Ovary (tissue), 7 donors: ENCODE measurements at regions not wholly inside any gene's neighbourhood (a gene's known extent, or its start where the extent isn't known, plus 50 kb on each side); places are given as distances from the start of the nearest gene placed in this dataset.

Source experiments
- DNase-seq, 5 donors: peaks; one replicate each; pipeline ENCODE4 v3.0.0-alpha.2; 2019 to 2020
- H3K27ac ChIP-seq, 2 donors: fragments of 200-600 bp; one replicate each; pipeline versions ENCODE4 v1.5.1 to v1.8.0; 2019 to 2022
- H3K27me3 ChIP-seq: fragments of 200-600 bp; one replicate; pipeline ENCODE4 v1.8.0; 2022
- H3K36me3 ChIP-seq: fragments of 200-600 bp; sonication (generic); one replicate; pipeline ENCODE4 v1.5.1; 2019
- H3K4me1 ChIP-seq: one replicate; pipeline ENCODE4 v1.8.1; 2013; ENCODE audit warnings: mild to moderate bottlenecking, moderate library complexity; ENCODE audit not compliant: insufficient read depth
- H3K4me3 ChIP-seq: fragments of 200-600 bp; sonication (generic); one replicate; pipeline ENCODE4 v1.5.1; 2017
- H3K9me3 ChIP-seq, 2 donors: fragments of 200-600 bp in 1 of 2; sonication (generic) in 1 of 2; one replicate each; pipeline versions ENCODE4 v1.5.1 to v1.8.1; 2013 to 2019; ENCODE audit warnings: mild to moderate bottlenecking in 1 of 2, moderate library complexity in 1 of 2
- EP300 ChIP-seq: sonication (generic); formaldehyde crosslinking; IDR thresholded peaks from one replicate; pipeline ENCODE4 v1.6.1; 2017; ENCODE audit warnings: antibody characterized with exemption
- POLR2A ChIP-seq: fragments of 450-650 bp; IDR thresholded peaks from one replicate; pipeline ENCODE4 v1.6.1; 2017; ENCODE audit warnings: antibody characterized with exemption, mild to moderate bottlenecking, moderate library complexity
- WGBS, 3 donors: extraction: QIAGEN DNeasy Blood & Tissue Kit in 1 of 3; methylation state at CpG; one replicate each; pipeline versions ENCODE4 v1.1.5 to v1.1.7; 2013 to 2017; 5-methylcytosine and 5-hydroxymethylcytosine counted together
- intact Hi-C, 4 donors: fragments of 100-400 bp; cut with DNase I; formaldehyde crosslinking; loops; one replicate each; pipeline versions ENCODE4 v1.11.0 to v1.15.1; 2022 to 2023
- TF ChIP-seq, protein P1 (sequence below), 3 donors: fragments of 450-650 bp in 2 of 3; fragments of 200-600 bp in 1 of 3; IDR thresholded peaks; one replicate each; pipeline versions ENCODE4 v1.5.1 to v1.8.0; 2016 to 2022; ENCODE audit warnings: antibody characterized with exemption in 3 of 3, mild to moderate bottlenecking in 1 of 3
- donor health status: DM: no; HTN: no; CAD: no; lungs with moderate emphysema.
- donor health status: DM: no; HTN: no; CAD: no.
- donor health status: Bipolar disorder and iron deficiency.
- donor health status: DM: no; HTN: no; CAD: no.
- donor health status: DM: yes; HTN: yes; CAD: no.

DNA sequence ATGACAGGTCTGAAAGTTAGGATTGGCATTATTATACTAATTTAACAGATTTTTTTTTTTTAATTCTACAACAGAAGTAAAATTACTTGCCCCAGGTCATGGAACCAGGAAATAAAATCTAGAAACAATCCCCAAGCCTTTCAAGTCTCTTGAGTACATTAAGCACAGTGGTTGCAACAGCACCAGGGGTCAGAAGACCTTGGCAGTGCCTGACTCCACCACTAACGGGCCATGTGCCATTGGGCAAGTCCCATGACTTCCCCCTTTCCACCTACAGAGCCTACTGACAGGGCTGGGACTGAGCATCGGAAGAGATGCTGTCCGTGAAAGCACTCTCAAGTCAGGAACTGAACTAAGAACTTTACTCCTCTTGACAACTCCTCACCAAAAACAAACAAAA, 98.6 kb upstream of the AKIP1 start:
- peaks cover 19% of the 10 kb centered on the region for H3K4me1 ChIP-seq
- intact Hi-C loops: loop anchor here in 3 of 4 donors (5.0 kb wide), 4 partner anchors 60 to 420 kb away; partner anchors contain the start of genes RPL27A (in 1 of the 3) and TRIM66 (in 1 of the 3)
- no peak overlapping the region for H3K4me3 ChIP-seq
- no peak overlapping the region for H3K27ac ChIP-seq
- TF ChIP-seq, protein P1, sequence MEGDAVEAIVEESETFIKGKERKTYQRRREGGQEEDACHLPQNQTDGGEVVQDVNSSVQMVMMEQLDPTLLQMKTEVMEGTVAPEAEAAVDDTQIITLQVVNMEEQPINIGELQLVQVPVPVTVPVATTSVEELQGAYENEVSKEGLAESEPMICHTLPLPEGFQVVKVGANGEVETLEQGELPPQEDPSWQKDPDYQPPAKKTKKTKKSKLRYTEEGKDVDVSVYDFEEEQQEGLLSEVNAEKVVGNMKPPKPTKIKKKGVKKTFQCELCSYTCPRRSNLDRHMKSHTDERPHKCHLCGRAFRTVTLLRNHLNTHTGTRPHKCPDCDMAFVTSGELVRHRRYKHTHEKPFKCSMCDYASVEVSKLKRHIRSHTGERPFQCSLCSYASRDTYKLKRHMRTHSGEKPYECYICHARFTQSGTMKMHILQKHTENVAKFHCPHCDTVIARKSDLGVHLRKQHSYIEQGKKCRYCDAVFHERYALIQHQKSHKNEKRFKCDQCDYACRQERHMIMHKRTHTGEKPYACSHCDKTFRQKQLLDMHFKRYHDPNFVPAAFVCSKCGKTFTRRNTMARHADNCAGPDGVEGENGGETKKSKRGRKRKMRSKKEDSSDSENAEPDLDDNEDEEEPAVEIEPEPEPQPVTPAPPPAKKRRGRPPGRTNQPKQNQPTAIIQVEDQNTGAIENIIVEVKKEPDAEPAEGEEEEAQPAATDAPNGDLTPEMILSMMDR (IDR thresholded peaks at IDR 0.05): no peak
- TF ChIP-seq EP300: no peak
- TF ChIP-seq POLR2A: no peak
- WGBS, 3 donors: 53 to 74% (median 67%) methylated on average over 3 of the region's 3 CpGs
- DNase-seq: peak in 3 of 5 donors; percentile 36 to 56 (median 51)
- no peaks in the 10 kb centered on the region for H3K9me3 ChIP-seq
- no peaks in the 10 kb centered on the region for H3K27me3 ChIP-seq
- no peaks in the 10 kb centered on the region for H3K36me3 ChIP-seq

DNA sequence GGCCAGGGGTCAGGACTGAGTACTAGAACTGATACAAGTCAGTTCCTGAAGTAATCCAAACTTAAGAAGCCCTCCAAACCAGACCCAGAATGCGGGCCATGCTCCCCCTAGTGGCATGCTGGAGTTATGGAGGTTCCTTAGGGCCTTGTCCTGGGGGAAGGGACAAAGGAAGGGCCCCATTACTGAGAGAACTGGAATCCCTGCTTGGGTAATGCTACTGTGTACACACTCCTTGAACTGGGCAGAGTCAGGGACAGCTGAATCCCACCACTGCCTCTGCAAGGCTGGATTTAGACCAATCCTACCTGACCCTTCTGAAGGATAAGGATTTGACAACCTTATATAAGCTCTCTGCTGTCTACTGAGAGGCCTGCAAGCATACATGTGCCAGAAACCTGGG, 97.3 kb upstream of the AKIP1 start:
- Histone ChIP-seq H3K9me3 (no peaks in the 10 kb centered on the region), H3K4me3 (no peak overlapping the region), H3K27ac (peak overlapping the region in 1 of 2 donors; percentile 14), H3K36me3 (no peaks in the 10 kb centered on the region), H3K27me3 (no peaks in the 10 kb centered on the region), H3K4me1 (peaks cover 13% of the 10 kb centered on the region)
- WGBS, 3 donors: 7 to 22% (median 9%) methylated on average over 1 of the region's 1 CpG
- no peak for TF ChIP-seq EP300
- TF ChIP-seq POLR2A: no peak
- TF ChIP-seq, protein P1 (IDR thresholded peaks at IDR 0.05): peak; percentile 40 to 74 (median 60)
- DNase-seq: peak; percentile 67 to 83 (median 79)
- intact Hi-C loops: loop anchor here in 3 of 4 donors (5.0 kb wide), 4 partner anchors 59 to 421 kb away; partner anchors contain the start of genes RPL27A (in 1 of the 3) and TRIM66 (in 1 of the 3)

DNA sequence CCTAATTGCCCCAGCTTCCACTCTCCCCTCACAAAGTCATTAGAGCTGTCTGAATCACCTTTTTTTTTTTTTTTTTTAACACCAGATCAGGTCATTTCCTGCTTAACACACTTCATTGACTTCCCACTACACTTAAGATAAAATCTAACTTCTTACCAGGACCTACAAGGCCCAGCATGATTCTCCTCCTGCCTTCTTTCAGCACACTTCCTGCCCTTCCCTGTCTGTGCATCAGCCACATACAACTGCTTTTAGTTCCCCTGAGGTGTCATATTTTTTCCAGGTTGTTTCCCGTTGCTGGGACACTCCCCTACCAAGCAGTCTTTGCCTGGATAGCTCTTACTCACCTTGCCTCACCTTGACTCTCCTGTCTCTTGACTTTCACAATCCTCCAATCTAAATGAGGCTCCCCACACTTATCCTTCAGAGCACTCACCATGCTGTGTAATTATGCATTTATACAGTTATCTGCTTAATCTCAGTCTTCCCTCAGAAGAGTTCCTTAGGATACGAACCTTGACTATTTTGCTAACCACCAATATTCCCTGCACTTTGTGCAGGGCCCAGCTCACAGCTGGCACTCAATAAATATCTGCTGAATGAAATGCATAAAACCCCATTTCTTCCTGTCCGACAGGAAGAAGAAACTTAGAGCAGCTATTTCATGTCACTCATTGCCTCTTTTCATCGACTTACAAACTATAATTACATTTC, 96.6 kb upstream of the AKIP1 start:
- Histone ChIP-seq H3K4me3 (no peak overlapping the region), H3K4me1 (peaks cover 8% of the 10 kb centered on the region), H3K9me3 (no peaks in the 10 kb centered on the region), H3K36me3 (no peaks in the 10 kb centered on the region), H3K27ac (no peak overlapping the region), H3K27me3 (no peaks in the 10 kb centered on the region)
- DNase-seq: no peak
- TF ChIP-seq, protein P1 (IDR thresholded peaks at IDR 0.05): no peak
- no peak for TF ChIP-seq EP300
- no peak for TF ChIP-seq POLR2A
- 58 to 64% (median 64%) methylated on average over 4 of the region's 4 CpGs for WGBS, 3 donors
- intact Hi-C loops: loop anchor here in 3 of 4 donors (5.0 kb wide), 4 partner anchors 58 to 422 kb away; partner anchors contain the start of genes RPL27A (in 1 of the 3) and TRIM66 (in 1 of the 3)

DNA sequence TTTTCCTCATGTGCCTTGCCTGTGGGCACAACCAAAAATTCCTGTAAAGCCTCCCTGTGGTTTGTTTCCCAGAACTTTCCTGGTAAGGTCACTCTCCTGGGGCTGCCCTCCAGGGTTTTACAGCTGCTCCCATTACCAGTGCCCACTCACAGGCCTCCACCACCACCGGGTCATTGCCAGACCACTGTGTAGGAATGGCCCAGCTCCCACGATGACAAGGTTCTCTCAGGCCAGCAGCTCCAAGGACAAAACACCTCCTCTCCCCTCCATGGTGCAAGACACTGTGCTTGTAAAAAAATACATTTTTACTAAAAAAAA, 96.1 kb upstream of the AKIP1 start:
- peaks cover 6% of the 10 kb centered on the region for H3K4me1 ChIP-seq
- TF ChIP-seq, protein P1 (IDR thresholded peaks at IDR 0.05): no peak
- TF ChIP-seq POLR2A: no peak
- TF ChIP-seq EP300: no peak
- 8 to 20% (median 12%) methylated on average over 2 of the region's 2 CpGs for WGBS, 3 donors
- H3K27me3 ChIP-seq: no peaks in the 10 kb centered on the region
- no peaks in the 10 kb centered on the region for H3K9me3 ChIP-seq
- no peak overlapping the region for H3K4me3 ChIP-seq
- no peak overlapping the region for H3K27ac ChIP-seq
- no peaks in the 10 kb centered on the region for H3K36me3 ChIP-seq
- no peak for DNase-seq
- intact Hi-C loops: loop anchor here in 3 of 4 donors (5.0 kb wide), 4 partner anchors 57 to 423 kb away; partner anchors contain the start of genes RPL27A (in 1 of the 3) and TRIM66 (in 1 of the 3)
